ENCODE measurements at regions not wholly inside any gene's neighbourhood (a gene's known extent, or its start where the extent isn't known, plus 50 kb on each side); places are given as distances from the start of the nearest gene placed in this dataset.

DNA sequence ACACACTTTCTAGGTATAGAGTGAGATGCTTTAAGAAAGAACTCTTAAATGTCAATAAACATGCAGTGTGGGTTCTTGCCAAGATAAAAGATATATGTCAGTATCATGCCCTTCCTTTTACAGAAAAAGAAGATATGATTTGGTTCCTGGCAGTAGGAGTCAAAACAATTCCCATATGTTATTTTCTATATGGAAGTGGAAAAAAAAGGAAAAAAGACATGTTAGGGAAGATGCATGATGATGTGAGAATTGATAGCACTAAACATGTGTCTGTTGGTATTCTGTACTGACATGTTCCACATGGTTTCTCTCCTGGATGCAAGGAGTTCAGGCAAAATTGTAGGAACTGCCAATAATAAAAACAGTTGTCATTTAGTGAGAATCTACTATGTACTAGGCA lies 318.8 kb upstream of the DACH1 start:
- H3K27me3 ChIP-seq, result no peaks in the 10 kb centered on the region
- H3K36me3 ChIP-seq, result no peaks in the 10 kb centered on the region
- DNase-seq (ENCODE audit: low spot score in 2 of 2), result no peak
- H3K4me1 ChIP-seq, result no peaks in the 10 kb centered on the region
- no peaks in the 10 kb centered on the region for H3K9me3 ChIP-seq
- intact Hi-C loops (cut with DNase I), result no loop called here
- H3K27ac ChIP-seq, result no peak overlapping the region
- H3K4me3 ChIP-seq, result no peak overlapping the region
- TF ChIP-seq, protein P1, sequence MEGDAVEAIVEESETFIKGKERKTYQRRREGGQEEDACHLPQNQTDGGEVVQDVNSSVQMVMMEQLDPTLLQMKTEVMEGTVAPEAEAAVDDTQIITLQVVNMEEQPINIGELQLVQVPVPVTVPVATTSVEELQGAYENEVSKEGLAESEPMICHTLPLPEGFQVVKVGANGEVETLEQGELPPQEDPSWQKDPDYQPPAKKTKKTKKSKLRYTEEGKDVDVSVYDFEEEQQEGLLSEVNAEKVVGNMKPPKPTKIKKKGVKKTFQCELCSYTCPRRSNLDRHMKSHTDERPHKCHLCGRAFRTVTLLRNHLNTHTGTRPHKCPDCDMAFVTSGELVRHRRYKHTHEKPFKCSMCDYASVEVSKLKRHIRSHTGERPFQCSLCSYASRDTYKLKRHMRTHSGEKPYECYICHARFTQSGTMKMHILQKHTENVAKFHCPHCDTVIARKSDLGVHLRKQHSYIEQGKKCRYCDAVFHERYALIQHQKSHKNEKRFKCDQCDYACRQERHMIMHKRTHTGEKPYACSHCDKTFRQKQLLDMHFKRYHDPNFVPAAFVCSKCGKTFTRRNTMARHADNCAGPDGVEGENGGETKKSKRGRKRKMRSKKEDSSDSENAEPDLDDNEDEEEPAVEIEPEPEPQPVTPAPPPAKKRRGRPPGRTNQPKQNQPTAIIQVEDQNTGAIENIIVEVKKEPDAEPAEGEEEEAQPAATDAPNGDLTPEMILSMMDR (IDR thresholded peaks at IDR 0.05), result no peak

DNA sequence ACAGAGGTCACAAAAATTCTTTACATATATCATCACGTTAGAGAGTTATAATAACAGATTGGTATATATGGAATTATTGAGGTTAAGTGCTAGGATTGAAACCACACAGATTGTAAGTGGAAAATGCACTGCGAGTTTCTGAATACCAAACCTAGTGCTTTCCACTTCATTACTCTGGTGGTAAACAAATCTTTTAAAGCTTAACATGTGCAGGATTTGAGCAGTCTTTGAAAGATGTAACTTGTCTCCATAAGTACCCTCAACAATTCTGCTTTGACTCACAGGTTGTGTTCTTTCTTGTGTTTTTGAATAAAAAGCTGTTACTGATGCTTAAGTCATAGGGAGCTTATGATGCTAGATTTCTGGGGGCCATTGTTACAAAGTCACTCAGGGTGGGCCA lies 314.7 kb upstream of the DACH1 start:
- Histone ChIP-seq H3K27me3 (no peaks in the 10 kb centered on the region), H3K27ac (no peak overlapping the region), H3K4me1 (no peaks in the 10 kb centered on the region), H3K36me3 (no peaks in the 10 kb centered on the region), H3K9me3 (no peaks in the 10 kb centered on the region), H3K4me3 (no peak overlapping the region)
- no peak for DNase-seq (ENCODE audit: low spot score in 2 of 2)
- TF ChIP-seq, protein P1 (IDR thresholded peaks at IDR 0.05), result no peak
- intact Hi-C loops (cut with DNase I), result no loop called here

DNA sequence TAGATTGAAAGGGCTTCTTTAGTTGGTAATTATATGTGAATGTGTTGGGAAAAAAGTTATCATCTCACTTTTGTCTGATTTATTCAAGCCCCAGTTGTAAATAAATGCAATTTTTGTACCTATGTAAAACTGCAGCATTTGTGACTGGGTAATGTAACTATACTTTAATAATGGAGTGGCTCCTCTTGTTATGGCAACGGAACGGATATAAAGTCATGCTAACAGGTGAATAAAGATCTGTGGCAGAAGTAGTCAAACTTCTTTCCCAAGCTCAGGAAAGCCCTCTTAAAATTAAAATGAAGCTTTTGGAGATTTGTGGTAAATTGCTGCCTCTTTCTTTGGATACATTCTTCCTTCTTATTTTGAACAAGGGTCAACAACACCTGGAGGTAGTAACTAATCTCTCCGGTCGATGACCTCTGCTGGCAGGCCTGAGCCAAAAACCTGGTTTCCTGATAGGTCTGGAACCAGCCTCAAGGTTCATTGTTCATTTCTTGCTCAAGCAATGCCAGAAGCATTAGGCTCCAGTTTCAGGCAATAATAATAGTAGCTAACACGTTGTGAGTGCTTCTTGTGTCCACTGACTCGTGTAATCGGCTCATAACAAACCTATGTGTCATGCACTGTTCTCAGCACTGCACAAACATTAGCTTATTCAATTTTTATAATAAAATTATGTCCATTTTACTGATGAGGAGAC lies 313.4 kb upstream of the DACH1 start:
- Histone ChIP-seq H3K36me3 (no peaks in the 10 kb centered on the region), H3K4me1 (no peaks in the 10 kb centered on the region), H3K9me3 (no peaks in the 10 kb centered on the region), H3K4me3 (no peak overlapping the region), H3K27me3 (no peaks in the 10 kb centered on the region), H3K27ac (no peak overlapping the region)
- intact Hi-C loops (cut with DNase I), result no loop called here
- no peak for DNase-seq (ENCODE audit: low spot score in 2 of 2)
- TF ChIP-seq, protein P1 (IDR thresholded peaks at IDR 0.05), result no peak

DNA sequence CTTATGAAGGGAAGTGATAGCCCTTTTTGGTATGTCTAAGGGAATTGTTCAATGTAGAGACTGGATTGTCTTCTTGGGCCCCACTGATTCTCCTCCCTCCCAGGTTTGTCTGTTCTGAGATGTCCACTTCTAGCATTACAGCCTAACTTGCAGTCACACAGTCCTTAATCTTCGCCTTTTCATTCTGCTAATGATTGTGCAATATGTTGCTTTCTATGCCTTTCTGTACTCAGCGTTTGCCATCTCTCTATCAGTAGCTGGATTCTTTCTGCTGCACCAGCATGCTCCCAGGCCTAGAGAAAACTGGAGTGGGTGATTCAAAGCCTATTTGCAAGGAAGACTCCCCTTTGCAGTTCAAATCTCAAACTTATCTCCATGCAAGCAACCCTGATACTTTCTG lies 307.5 kb upstream of the DACH1 start:
- no peak for DNase-seq (ENCODE audit: low spot score in 2 of 2)
- Histone ChIP-seq H3K4me1 (no peaks in the 10 kb centered on the region), H3K27ac (no peak overlapping the region), H3K27me3 (no peaks in the 10 kb centered on the region), H3K36me3 (no peaks in the 10 kb centered on the region), H3K9me3 (no peaks in the 10 kb centered on the region), H3K4me3 (no peak overlapping the region)
- TF ChIP-seq, protein P1 (IDR thresholded peaks at IDR 0.05), result no peak
- intact Hi-C loops (cut with DNase I), result no loop called here

DNA sequence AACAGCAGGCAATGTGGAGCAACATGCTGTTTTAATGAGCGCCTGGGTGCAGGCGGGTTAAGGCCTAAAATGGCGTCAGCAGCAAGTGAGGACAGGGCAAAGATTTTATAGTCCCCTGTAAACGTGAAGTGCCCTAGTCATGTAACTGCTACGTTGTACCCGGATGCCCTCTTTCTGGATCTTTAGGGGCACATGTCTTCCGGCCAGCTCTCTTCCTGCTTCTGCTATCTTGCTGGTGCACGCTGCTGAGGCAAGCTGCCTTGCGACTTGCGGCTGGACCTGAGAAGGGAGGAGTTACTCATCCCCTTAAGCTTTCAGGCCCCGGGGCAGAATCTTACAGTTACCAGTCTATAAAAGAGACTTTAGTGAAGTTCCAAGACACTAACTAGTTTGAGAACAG lies 303.6 kb upstream of the DACH1 start:
- intact Hi-C loops (cut with DNase I), result no loop called here
- no peaks in the 10 kb centered on the region for H3K4me1 ChIP-seq
- no peak for DNase-seq (ENCODE audit: low spot score in 2 of 2)
- H3K27me3 ChIP-seq, result no peaks in the 10 kb centered on the region
- H3K9me3 ChIP-seq, result no peaks in the 10 kb centered on the region
- no peaks in the 10 kb centered on the region for H3K36me3 ChIP-seq
- no peak overlapping the region for H3K27ac ChIP-seq
- TF ChIP-seq, protein P1 (IDR thresholded peaks at IDR 0.05), result no peak
- H3K4me3 ChIP-seq, result no peak overlapping the region
